A673 (cell line): ENCODE measurements at regions not wholly inside any gene's neighbourhood (a gene's known extent, or its start where the extent isn't known, plus 50 kb on each side); places are given as distances from the start of the nearest gene placed in this dataset.

Experiments used
- BruUV-seq: library from RNA; stranded (reverse); fragments of 400-500 nt; replicated peaks from 2 replicates; lab custom pipeline; 2021; lab: Mats Ljungman, UMichigan
- CTCF ChIA-PET: fragments of 300-600 bp; sonication (Branson Sonifier 250); formaldehyde crosslinking; loops from one replicate; lab custom pipeline; 2022; ENCODE audit warnings: antibody characterized with exemption; lab: Charles Lee
- POLR2A ChIA-PET: fragments of 300-600 bp; sonication (Branson Sonifier 250); formaldehyde crosslinking; loops from one replicate; lab custom pipeline; 2022; ENCODE audit warnings: antibody characterized with exemption; ENCODE audit not compliant: low non-redundant PET; lab: Charles Lee
- DNase-seq: peaks from one replicate; pipeline ENCODE4 v3.0.0-alpha.2; 2015; ENCODE audit warnings: low spot score
- H3K27ac ChIP-seq: fragments of 200-600 bp; sonication (generic); 2 replicates; pipeline ENCODE4 v1.5.1; 2016; ENCODE audit warnings: mixed run types, low read depth, mild to moderate bottlenecking, mixed read lengths, antibody characterized with exemption, low read length; ENCODE audit not compliant: poor library complexity, severe bottlenecking
- H3K27me3 ChIP-seq: fragments of 200-600 bp; sonication (generic); replicated peaks from 2 replicates; pipeline ENCODE4 v1.6.1; 2017; ENCODE audit warnings: mixed run types, low read depth, mild to moderate bottlenecking, mixed read lengths, antibody characterized with exemption, low read length; ENCODE audit not compliant: insufficient read depth, poor library complexity
- H3K36me3 ChIP-seq: fragments of 200-600 bp; sonication (generic); 2 replicates; pipeline ENCODE4 v1.6.1; 2016; ENCODE audit warnings: mixed run types, mild to moderate bottlenecking, mixed read lengths, antibody characterized with exemption, low read length; ENCODE audit not compliant: insufficient read depth, poor library complexity, severe bottlenecking
- H3K4me1 ChIP-seq: fragments of 200-600 bp; sonication (generic); 2 replicates; pipeline ENCODE4 v1.6.1; 2017; ENCODE audit warnings: mixed run types, mild to moderate bottlenecking, mixed read lengths, antibody characterized with exemption, low read length; ENCODE audit not compliant: insufficient read depth, poor library complexity, severe bottlenecking
- H3K4me3 ChIP-seq: fragments of 200-600 bp; sonication (generic); 2 replicates; pipeline ENCODE4 v1.5.1; 2016; ENCODE audit warnings: low read depth, mixed run types, mild to moderate bottlenecking, mixed read lengths, low read length; ENCODE audit not compliant: poor library complexity, severe bottlenecking
- H3K9me3 ChIP-seq: fragments of 200-600 bp; sonication (generic); 2 replicates; pipeline ENCODE4 v1.6.1; 2016; ENCODE audit warnings: mixed run types, low read depth, mild to moderate bottlenecking, mixed read lengths, antibody characterized with exemption, low read length; ENCODE audit not compliant: poor library complexity, severe bottlenecking
- CTCF ChIP-seq: fragments of 300-800, 200-600 bp; sonication (generic); conservative IDR thresholded peaks from 2 replicates; pipeline ENCODE4 v1.5.1; 2017; ENCODE audit warnings: low read depth, mild to moderate bottlenecking, antibody characterized with exemption, low read length, moderate library complexity, mixed read lengths
- EZH2 ChIP-seq: fragments of 200-600 bp; sonication (generic); IDR thresholded peaks from 2 replicates; pipeline ENCODE4 v1.6.1; 2017; ENCODE audit warnings: borderline replicate concordance, low read depth, mild to moderate bottlenecking, mixed read lengths, antibody characterized with exemption, low read length; ENCODE audit not compliant: poor library complexity, severe bottlenecking
- intact Hi-C: fragments of 100-400 bp; cut with micrococcal nuclease; formaldehyde crosslinking; loops from one replicate; pipeline ENCODE4 v1.10.0; 2022; ENCODE audit not compliant: unreplicated experiment

DNA sequence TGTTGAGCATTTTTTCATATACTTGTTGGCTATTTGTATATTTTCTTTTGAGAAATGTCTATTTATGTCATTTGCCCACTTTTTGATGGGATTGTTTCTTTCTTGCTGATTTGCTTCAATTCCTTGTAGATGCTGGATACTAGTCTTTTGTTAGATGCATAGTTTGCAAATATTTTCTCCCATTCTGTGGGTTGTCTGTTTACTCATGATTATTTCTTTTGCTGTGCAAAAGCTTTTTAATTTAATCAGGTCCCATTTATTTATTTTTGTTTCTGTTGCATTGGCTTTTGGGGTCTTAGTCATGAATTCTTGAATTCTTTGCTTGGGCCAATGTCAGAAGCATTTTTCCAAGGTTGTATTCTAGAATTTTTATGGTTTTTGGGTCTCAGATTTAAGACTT is 251.7 kb downstream of the WNT5A start:
- H3K4me1 ChIP-seq: no peaks in the 10 kb centered on the region
- no peak overlapping the region for H3K4me3 ChIP-seq
- CTCF ChIA-PET: no interaction called here
- H3K27ac ChIP-seq: no peak overlapping the region
- TF ChIP-seq CTCF (no peak), EZH2 (no peak)
- no peaks in the 10 kb centered on the region for H3K27me3 ChIP-seq
- no peaks in the 10 kb centered on the region for H3K9me3 ChIP-seq
- H3K36me3 ChIP-seq: no peaks in the 10 kb centered on the region
- no TSS peak for BruUV-seq
- intact Hi-C loops: no loop called here
- DNase-seq: no peak
- POLR2A ChIA-PET: no interaction called here

DNA sequence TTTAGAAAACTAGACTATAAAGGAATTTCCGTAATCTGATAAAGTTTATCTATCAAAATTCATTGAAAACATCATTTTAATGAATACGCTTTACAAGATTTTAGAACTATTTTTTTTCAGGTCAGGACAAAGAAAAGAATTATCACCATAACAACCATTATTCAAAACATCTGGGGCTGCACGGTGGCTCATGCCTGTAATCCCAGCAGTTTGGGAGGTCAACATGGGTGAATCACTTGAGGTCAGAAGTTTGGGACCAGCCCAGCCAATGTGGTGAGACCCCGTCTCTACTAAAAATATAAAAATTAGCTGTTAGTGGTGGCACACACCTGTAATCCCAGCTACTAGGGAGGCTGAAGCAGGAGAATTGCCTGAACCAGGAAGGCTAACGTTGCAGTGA is 260.4 kb downstream of the WNT5A start:
- no peak for TF ChIP-seq EZH2
- TF ChIP-seq CTCF: no peak
- Histone ChIP-seq H3K27me3 (peaks cover 6% of the 10 kb centered on the region), H3K4me3 (no peak overlapping the region), H3K27ac (no peak overlapping the region), H3K36me3 (no peaks in the 10 kb centered on the region), H3K9me3 (no peaks in the 10 kb centered on the region), H3K4me1 (no peaks in the 10 kb centered on the region)
- intact Hi-C loops: no loop called here
- BruUV-seq: no TSS peak
- CTCF ChIA-PET: no interaction called here
- no peak for DNase-seq
- POLR2A ChIA-PET: no interaction called here

- ChIA-PET POLR2A (no interaction called here), CTCF (no interaction called here)
- H3K36me3 ChIP-seq: no peaks in the 10 kb centered on the region
- H3K9me3 ChIP-seq: no peaks in the 10 kb centered on the region
- H3K27ac ChIP-seq: no peak overlapping the region
- no peak overlapping the region for H3K4me3 ChIP-seq
- H3K27me3 ChIP-seq: no peaks in the 10 kb centered on the region
- TF ChIP-seq CTCF (no peak), EZH2 (no peak)
- no peaks in the 10 kb centered on the region for H3K4me1 ChIP-seq
- no TSS peak for BruUV-seq
- intact Hi-C loops: no loop called here
- no peak for DNase-seq
Observed at GRCh38 chr3:55218577-55218976, 268.5 kb downstream of the WNT5A start.
